Upper lobe of left lung (tissue), 6 donors: ENCODE measurements at regions not wholly inside any gene's neighbourhood (a gene's known extent, or its start where the extent isn't known, plus 50 kb on each side); places are given as distances from the start of the nearest gene placed in this dataset.

ENCODE experiments used
- ATAC-seq, 2 donors: fragments of 200-7000 bp; cut with Tn5 transposase; one replicate each; pipeline ENCODE4 v1.9.1; 2022; ENCODE audit warnings: mild to moderate bottlenecking in 2 of 2, moderate library complexity in 2 of 2; ENCODE audit not compliant: low FRiP score in 2 of 2
- DNase-seq, 2 donors: peaks; one replicate each; pipeline ENCODE4 v3.0.0-alpha.2; 2019 to 2020
- H3K27ac ChIP-seq, 4 donors: fragments of 200-600 bp; sonication (generic); one replicate each; pipeline ENCODE4 v1.5.1; 2016 to 2019
- H3K27me3 ChIP-seq, 4 donors: fragments of 200-600 bp; sonication (generic); one replicate each; pipeline ENCODE4 v1.5.1; 2017 to 2019
- H3K36me3 ChIP-seq, 4 donors: fragments of 200-600 bp; sonication (generic); one replicate each; pipeline ENCODE4 v1.5.1; 2016 to 2019
- H3K4me1 ChIP-seq, 4 donors: fragments of 200-600 bp; sonication (generic); one replicate each; pipeline ENCODE4 v1.5.1; 2018 to 2019
- H3K4me3 ChIP-seq, 4 donors: fragments of 200-600 bp; sonication (generic); one replicate each; pipeline ENCODE4 v1.5.1; 2017 to 2019; ENCODE audit warnings: mild to moderate bottlenecking in 2 of 4, moderate library complexity in 1 of 4
- H3K9me3 ChIP-seq, 4 donors: fragments of 200-600 bp; sonication (generic); one replicate each; pipeline ENCODE4 v1.5.1; 2018 to 2019
- EP300 ChIP-seq, 4 donors: sonication (generic); formaldehyde crosslinking; IDR thresholded peaks; one replicate each; pipeline ENCODE4 v1.5.1; 2017; ENCODE audit warnings: antibody characterized with exemption in 4 of 4, control low read depth in 2 of 4
- POLR2A ChIP-seq, 4 donors: fragments of 450-650 bp; IDR thresholded peaks; one replicate each; pipeline ENCODE4 v1.5.1; 2016 to 2017; ENCODE audit warnings: antibody characterized with exemption in 4 of 4, mild to moderate bottlenecking in 2 of 4
- POLR2AphosphoS5 ChIP-seq, 2 donors: sonication (generic); formaldehyde crosslinking; IDR thresholded peaks; one replicate each; pipeline ENCODE4 v1.5.1; 2017; ENCODE audit warnings: antibody characterized with exemption in 2 of 2
- WGBS, 2 donors: methylation state at CpG; one replicate each; pipeline ENCODE4 v1.1.5; 2017 to 2018; 5-methylcytosine and 5-hydroxymethylcytosine counted together
- TF ChIP-seq, protein P1 (sequence below), 6 experiments: fragments of 450-650 bp in 4 of 6; fragments of 200-600 bp in 2 of 6; sonication (generic) in 2 of 6; IDR thresholded peaks; one replicate each; pipeline ENCODE4 v1.5.1; 2016 to 2019; ENCODE audit warnings: antibody characterized with exemption in 6 of 6
- donor health status: DM: no; HTN: no; CAD: no; lungs with moderate emphysema.
- donor health status: DM: no; HTN: yes; CAD: no; lungs with severe emphysema.

DNA sequence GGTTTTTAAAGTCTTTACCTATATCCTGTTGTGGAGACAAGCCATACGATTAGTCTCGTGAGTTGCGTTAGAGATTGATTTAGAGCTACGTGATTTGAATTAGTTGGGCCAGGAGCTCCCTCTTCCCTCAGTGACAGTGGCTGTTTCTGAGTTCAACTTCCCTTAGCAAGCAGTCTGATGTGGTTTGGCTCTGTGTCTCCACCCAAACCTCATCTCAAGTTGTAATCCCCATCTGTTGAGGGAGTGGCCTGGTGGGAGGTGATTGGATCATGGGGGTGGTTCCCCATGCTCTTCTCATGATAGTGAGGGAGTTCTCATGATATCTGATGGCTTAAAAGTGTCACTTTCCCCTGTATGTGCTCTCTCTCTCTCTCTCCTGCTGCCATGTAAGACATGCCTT, 192.9 kb upstream of the PTGFR start:
- ATAC-seq (peak in 1 of 2 donors; percentile 84), DNase-seq (no peak)
- Histone ChIP-seq H3K4me1 (no peaks in the 10 kb centered on the region), H3K27ac (no peak overlapping the region), H3K27me3 (no peaks in the 10 kb centered on the region), H3K4me3 (no peak overlapping the region), H3K36me3 (no peaks in the 10 kb centered on the region), H3K9me3 (no peaks in the 10 kb centered on the region)
- 90 to 95% methylated on average over 4 of the region's 4 CpGs for WGBS, 2 donors
- TF ChIP-seq POLR2A (IDR thresholded peaks at IDR 0.05), result no peak
- no peak for TF ChIP-seq EP300 (IDR thresholded peaks at IDR 0.05)
- TF ChIP-seq, protein P1, sequence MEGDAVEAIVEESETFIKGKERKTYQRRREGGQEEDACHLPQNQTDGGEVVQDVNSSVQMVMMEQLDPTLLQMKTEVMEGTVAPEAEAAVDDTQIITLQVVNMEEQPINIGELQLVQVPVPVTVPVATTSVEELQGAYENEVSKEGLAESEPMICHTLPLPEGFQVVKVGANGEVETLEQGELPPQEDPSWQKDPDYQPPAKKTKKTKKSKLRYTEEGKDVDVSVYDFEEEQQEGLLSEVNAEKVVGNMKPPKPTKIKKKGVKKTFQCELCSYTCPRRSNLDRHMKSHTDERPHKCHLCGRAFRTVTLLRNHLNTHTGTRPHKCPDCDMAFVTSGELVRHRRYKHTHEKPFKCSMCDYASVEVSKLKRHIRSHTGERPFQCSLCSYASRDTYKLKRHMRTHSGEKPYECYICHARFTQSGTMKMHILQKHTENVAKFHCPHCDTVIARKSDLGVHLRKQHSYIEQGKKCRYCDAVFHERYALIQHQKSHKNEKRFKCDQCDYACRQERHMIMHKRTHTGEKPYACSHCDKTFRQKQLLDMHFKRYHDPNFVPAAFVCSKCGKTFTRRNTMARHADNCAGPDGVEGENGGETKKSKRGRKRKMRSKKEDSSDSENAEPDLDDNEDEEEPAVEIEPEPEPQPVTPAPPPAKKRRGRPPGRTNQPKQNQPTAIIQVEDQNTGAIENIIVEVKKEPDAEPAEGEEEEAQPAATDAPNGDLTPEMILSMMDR (IDR thresholded peaks at IDR 0.05), result no peak
- no peak for TF ChIP-seq POLR2AphosphoS5 (IDR thresholded peaks at IDR 0.05)

DNA sequence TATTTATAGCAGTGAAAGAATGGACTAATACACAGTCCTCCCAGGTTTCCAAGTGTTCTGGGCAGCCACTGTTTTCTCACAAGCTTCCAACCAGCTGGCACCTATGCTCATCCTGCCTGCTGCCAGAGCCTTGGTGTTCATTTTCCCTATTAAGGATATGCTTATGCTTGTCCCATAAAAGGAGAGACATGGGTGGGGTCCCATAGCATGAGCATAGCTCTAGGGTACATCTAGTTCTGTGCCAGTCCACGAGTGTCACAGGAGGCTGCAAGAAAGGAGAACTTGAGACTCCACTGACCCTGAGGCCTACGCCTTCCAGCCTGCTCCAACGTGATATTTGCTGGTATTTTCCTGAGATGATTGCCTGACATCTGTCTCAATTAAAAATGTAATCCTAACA, 192.4 kb upstream of the PTGFR start:
- Histone ChIP-seq H3K27me3 (no peaks in the 10 kb centered on the region), H3K4me3 (no peak overlapping the region), H3K4me1 (no peaks in the 10 kb centered on the region), H3K9me3 (no peaks in the 10 kb centered on the region), H3K36me3 (no peaks in the 10 kb centered on the region), H3K27ac (no peak overlapping the region)
- 65 to 83% methylated on average over 3 of the region's 3 CpGs for WGBS, 2 donors
- ATAC-seq, result no peak
- DNase-seq, result no peak
- TF ChIP-seq, protein P1 (IDR thresholded peaks at IDR 0.05), result no peak
- no peak for TF ChIP-seq POLR2AphosphoS5 (IDR thresholded peaks at IDR 0.05)
- no peak for TF ChIP-seq POLR2A (IDR thresholded peaks at IDR 0.05)
- TF ChIP-seq EP300 (IDR thresholded peaks at IDR 0.05), result no peak

DNA sequence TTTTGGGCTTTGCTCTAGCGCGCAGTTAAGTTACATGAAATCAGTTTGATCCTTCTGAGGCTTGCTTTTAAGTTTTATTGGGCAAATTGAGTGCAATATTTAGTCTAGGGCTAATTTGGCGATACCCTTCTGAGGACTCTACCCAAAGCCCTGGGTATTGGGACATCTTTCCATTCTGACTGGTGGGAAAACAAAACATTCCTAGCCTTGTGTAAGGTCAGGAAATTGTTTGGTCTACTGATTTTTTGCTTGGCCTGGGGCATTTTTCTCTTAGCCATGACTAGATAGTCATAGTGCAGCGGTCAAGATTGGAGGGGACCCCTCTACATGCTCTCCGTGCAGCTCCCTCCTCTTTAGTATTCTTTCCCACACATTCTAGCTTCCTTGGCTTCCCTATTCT, 189.6 kb upstream of the PTGFR start:
- Histone ChIP-seq H3K4me1 (no peaks in the 10 kb centered on the region), H3K4me3 (no peak overlapping the region), H3K36me3 (no peaks in the 10 kb centered on the region), H3K27me3 (no peaks in the 10 kb centered on the region), H3K9me3 (no peaks in the 10 kb centered on the region), H3K27ac (no peak overlapping the region)
- TF ChIP-seq POLR2AphosphoS5 (IDR thresholded peaks at IDR 0.05) (no peak), POLR2A (IDR thresholded peaks at IDR 0.05) (no peak), EP300 (IDR thresholded peaks at IDR 0.05) (no peak)
- TF ChIP-seq, protein P1 (IDR thresholded peaks at IDR 0.05), result no peak
- ATAC-seq, result no peak
- 90 to 91% methylated on average over 5 of the region's 5 CpGs for WGBS, 2 donors
- DNase-seq, result no peak

DNA sequence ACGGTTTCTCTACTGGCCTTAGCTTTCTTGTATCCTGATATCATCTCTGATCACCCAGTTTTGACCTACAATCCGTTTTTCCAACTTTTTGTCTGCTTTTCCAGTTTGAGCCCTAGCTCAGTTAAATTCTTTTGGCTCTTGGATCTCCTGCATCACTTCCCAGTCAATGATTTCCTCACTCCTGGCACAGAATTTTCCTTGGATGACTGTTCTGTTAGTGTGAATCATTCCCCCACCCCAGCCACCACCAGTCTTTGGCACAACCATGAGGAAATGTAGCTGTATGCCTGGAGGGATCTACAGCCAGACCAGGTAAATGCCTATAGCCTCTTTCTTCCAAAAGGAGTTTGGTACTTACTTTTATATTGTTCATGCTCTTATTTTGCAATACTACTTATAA, 187.2 kb upstream of the PTGFR start:
- Histone ChIP-seq H3K4me3 (no peak overlapping the region), H3K9me3 (no peaks in the 10 kb centered on the region), H3K36me3 (no peaks in the 10 kb centered on the region), H3K27ac (no peak overlapping the region), H3K4me1 (no peaks in the 10 kb centered on the region), H3K27me3 (no peaks in the 10 kb centered on the region)
- 54 to 59% methylated on average over 2 of the region's 2 CpGs for WGBS, 2 donors
- DNase-seq (no peak), ATAC-seq (peak in 1 of 2 donors; percentile 90)
- TF ChIP-seq, protein P1 (IDR thresholded peaks at IDR 0.05), result no peak
- TF ChIP-seq POLR2AphosphoS5 (IDR thresholded peaks at IDR 0.05) (no peak), EP300 (IDR thresholded peaks at IDR 0.05) (peak in 1 of 4 donors; percentile 10), POLR2A (IDR thresholded peaks at IDR 0.05) (no peak)

DNA sequence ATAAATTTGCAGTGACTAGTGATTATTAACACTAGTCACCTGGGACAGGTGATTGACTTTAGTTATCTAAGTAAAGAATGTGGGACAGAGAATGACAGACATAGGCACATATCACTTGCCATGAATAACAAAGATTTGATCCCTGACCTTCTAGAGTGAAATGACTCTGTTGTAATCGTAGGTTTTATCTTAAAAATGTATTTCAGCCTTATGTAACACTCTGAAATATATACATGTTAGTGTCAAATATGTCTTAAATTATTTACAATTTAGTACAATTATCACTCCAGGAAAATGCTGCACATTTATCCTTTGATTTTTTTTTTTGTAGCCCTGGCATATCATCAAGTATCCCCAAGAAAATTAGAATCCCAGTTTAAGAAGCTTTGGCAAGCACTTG, 186.4 kb upstream of the PTGFR start:
- no peak for ATAC-seq
- H3K36me3 ChIP-seq, result no peaks in the 10 kb centered on the region
- WGBS, 2 donors, result 48 to 61% methylated on average over 1 of the region's 1 CpG
- no peak overlapping the region for H3K4me3 ChIP-seq
- H3K27me3 ChIP-seq, result no peaks in the 10 kb centered on the region
- no peaks in the 10 kb centered on the region for H3K4me1 ChIP-seq
- H3K27ac ChIP-seq, result no peak overlapping the region
- no peaks in the 10 kb centered on the region for H3K9me3 ChIP-seq
- TF ChIP-seq POLR2AphosphoS5 (IDR thresholded peaks at IDR 0.05), result no peak
- TF ChIP-seq, protein P1 (IDR thresholded peaks at IDR 0.05), result no peak
- no peak for TF ChIP-seq POLR2A (IDR thresholded peaks at IDR 0.05)
- no peak for TF ChIP-seq EP300 (IDR thresholded peaks at IDR 0.05)
- no peak for DNase-seq
